H9 (cell line): ENCODE measurements at regions not wholly inside any gene's neighbourhood (a gene's known extent, or its start where the extent isn't known, plus 50 kb on each side); places are given as distances from the start of the nearest gene placed in this dataset.

Source experiments
- DNase-seq: peaks from one replicate; pipeline ENCODE4 v3.0.0-alpha.2; 2017
- H2AFZ ChIP-seq: one replicate; pipeline ENCODE4 v1.6.1; 2013; ENCODE audit warnings: mild to moderate bottlenecking, low read length, control low read depth, moderate library complexity
- H2AK5ac ChIP-seq: 2 replicates; pipeline ENCODE4 v1.6.1; 2013; ENCODE audit warnings: low read length, control low read depth, mixed read lengths; ENCODE audit not compliant: insufficient read length
- H2BK120ac ChIP-seq: one replicate; pipeline ENCODE4 v1.6.1; 2013; ENCODE audit warnings: low read depth, mild to moderate bottlenecking, low read length, control low read depth, inconsistent platforms; ENCODE audit not compliant: poor library complexity, severe bottlenecking
- H2BK12ac ChIP-seq: 2 replicates; pipeline ENCODE4 v1.6.1; 2013; ENCODE audit warnings: low read length, control low read depth, mixed read lengths, low read depth; ENCODE audit not compliant: insufficient read length
- H2BK15ac ChIP-seq: 2 replicates; pipeline ENCODE4 v1.6.1; 2013; ENCODE audit warnings: low read depth, low read length, control low read depth
- H2BK20ac ChIP-seq: one replicate; pipeline ENCODE4 v1.6.1; 2013; ENCODE audit warnings: low read depth, mild to moderate bottlenecking, low read length, control low read depth, inconsistent platforms; ENCODE audit not compliant: poor library complexity, severe bottlenecking
- H2BK5ac ChIP-seq: 2 replicates; pipeline ENCODE4 v1.6.1; 2013; ENCODE audit warnings: low read length, control low read depth, mixed read lengths; ENCODE audit not compliant: insufficient read length
- H3K14ac ChIP-seq: 2 replicates; pipeline ENCODE4 v1.6.1; 2013; ENCODE audit warnings: low read length, control low read depth; ENCODE audit not compliant: insufficient read depth
- H3K18ac ChIP-seq: 2 replicates; pipeline ENCODE4 v1.6.1; 2013; ENCODE audit warnings: low read depth, mild to moderate bottlenecking, mixed read lengths, low read length, control low read depth; ENCODE audit not compliant: insufficient read length
- H3K23ac ChIP-seq: 2 replicates; pipeline ENCODE4 v1.6.1; 2013; ENCODE audit warnings: low read length, control low read depth, mixed read lengths, low read depth; ENCODE audit not compliant: insufficient read length
- H3K23me2 ChIP-seq: 2 replicates; pipeline ENCODE4 v1.6.1; 2013; ENCODE audit warnings: low read depth, mild to moderate bottlenecking, mixed read lengths, low read length, control low read depth; ENCODE audit not compliant: insufficient read length, poor library complexity, severe bottlenecking
- H3K27ac ChIP-seq: 2 replicates; pipeline ENCODE4 v1.5.1; 2013; ENCODE audit warnings: low read length, control low read depth, mixed read lengths, low read depth; ENCODE audit not compliant: insufficient read length
- H3K27me3 ChIP-seq: 2 replicates; pipeline ENCODE4 v1.6.1; 2013; ENCODE audit warnings: low read length, control low read depth, inconsistent platforms; ENCODE audit not compliant: insufficient read depth
- H3K4ac ChIP-seq: 2 replicates; pipeline ENCODE4 v1.6.1; 2013; ENCODE audit warnings: low read depth, mild to moderate bottlenecking, control low read depth, inconsistent platforms, low read length, moderate library complexity
- H3K4me1 ChIP-seq: 2 replicates; pipeline ENCODE4 v1.6.1; 2013; ENCODE audit warnings: low read length, control low read depth, inconsistent platforms; ENCODE audit not compliant: insufficient read depth
- H3K4me2 ChIP-seq: 2 replicates; pipeline ENCODE4 v1.6.1; 2013; ENCODE audit warnings: low read length, control low read depth, mixed read lengths; ENCODE audit not compliant: insufficient read length, insufficient read depth
- H3K56ac ChIP-seq: 2 replicates; pipeline ENCODE4 v1.6.1; 2013; ENCODE audit warnings: low read depth, mild to moderate bottlenecking, mixed read lengths, low read length, control low read depth; ENCODE audit not compliant: insufficient read length
- H3K79me1 ChIP-seq: 2 replicates; pipeline ENCODE4 v1.6.1; 2013; ENCODE audit warnings: low read depth, mild to moderate bottlenecking, moderate library complexity, low read length, control low read depth, inconsistent platforms; ENCODE audit not compliant: insufficient read depth, poor library complexity, severe bottlenecking
- H3K79me2 ChIP-seq: 2 replicates; pipeline ENCODE4 v1.6.1; 2013; ENCODE audit warnings: low read length, control low read depth, inconsistent platforms; ENCODE audit not compliant: insufficient read depth
- H3K9ac ChIP-seq: 2 replicates; pipeline ENCODE4 v1.6.1; 2013; ENCODE audit warnings: low read length, control low read depth, mixed read lengths; ENCODE audit not compliant: insufficient read length; ENCODE audit errors: extremely low read depth
- H3K9me3 ChIP-seq: one replicate; pipeline ENCODE4 v1.6.1; 2013; ENCODE audit warnings: low read depth, low read length, inconsistent platforms; ENCODE audit not compliant: control insufficient read depth
- H3T11ph ChIP-seq: one replicate; pipeline ENCODE4 v1.6.1; 2013; ENCODE audit warnings: mild to moderate bottlenecking, low read length, control low read depth, inconsistent platforms
- H4K20me1 ChIP-seq: one replicate; pipeline ENCODE4 v1.6.1; 2013; ENCODE audit not compliant: control insufficient read depth, insufficient read length, insufficient read depth
- H4K5ac ChIP-seq: 2 replicates; pipeline ENCODE4 v1.6.1; 2013; ENCODE audit warnings: low read depth, mild to moderate bottlenecking, mixed read lengths, low read length, control low read depth; ENCODE audit not compliant: insufficient read length
- H4K8ac ChIP-seq: replicated peaks from 2 replicates; pipeline ENCODE4 v1.6.1; 2013; ENCODE audit warnings: low read length, control low read depth, mixed read lengths, low read depth; ENCODE audit not compliant: insufficient read length
- H4K91ac ChIP-seq: 2 replicates; pipeline ENCODE4 v1.6.1; 2013; ENCODE audit warnings: low read depth, mild to moderate bottlenecking, moderate library complexity, mixed read lengths, low read length, control low read depth; ENCODE audit not compliant: insufficient read length
- H3K27ac Mint-ChIP-seq, 3 experiments: 2 replicates in 2 of 3; 3 replicates in 1 of 3; pipeline ENCODE4 v1.8.0; 2020 to 2021; ENCODE audit warnings: mixed read lengths in 3 of 3, mild to moderate bottlenecking in 1 of 3, moderate library complexity in 1 of 3
- H3K27me3 Mint-ChIP-seq: 2 replicates; pipeline ENCODE4 v1.8.0; 2021; ENCODE audit warnings: low read depth, mild to moderate bottlenecking, moderate library complexity, mixed read lengths
- H3K36me3 Mint-ChIP-seq, 3 experiments: 2 replicates in 2 of 3; 3 replicates in 1 of 3; pipeline ENCODE4 v1.8.0; 2020 to 2021; ENCODE audit warnings: low read depth in 3 of 3, mixed read lengths in 3 of 3; ENCODE audit not compliant: insufficient read depth in 1 of 3
- H3K4me1 Mint-ChIP-seq, 2 experiments: 2 replicates each; pipeline ENCODE4 v1.8.0; 2020; ENCODE audit warnings: mixed read lengths in 2 of 2
- H3K4me3 Mint-ChIP-seq, 2 experiments: 2 replicates in 1 of 2; 3 replicates in 1 of 2; pipeline ENCODE4 v1.8.0; 2020 to 2021; ENCODE audit warnings: mild to moderate bottlenecking in 2 of 2, mixed read lengths in 2 of 2, moderate library complexity in 1 of 2
- H3K9me3 Mint-ChIP-seq, 2 experiments: 2 replicates in 1 of 2; 3 replicates in 1 of 2; pipeline ENCODE4 v1.8.0; 2020; ENCODE audit warnings: mild to moderate bottlenecking in 2 of 2, mixed read lengths in 2 of 2, moderate library complexity in 1 of 2
- WGBS: extraction: QIAGEN DNeasy Blood & Tissue Kit; methylation state at CpG from one replicate; pipeline ENCODE4 v1.1.7; 2013; ENCODE audit warnings: missing lambda C conversion rate, low lambda C conversion rate, mixed read lengths; ENCODE audit not compliant: insufficient read length; ENCODE audit errors: extremely low coverage; 5-methylcytosine and 5-hydroxymethylcytosine counted together
- TF ChIP-seq, protein P1 (sequence below): fragments of 200-600 bp; sonication (generic); conservative IDR thresholded peaks from 3 replicates; pipeline ENCODE4 v1.8.0; 2021; ENCODE audit warnings: antibody characterized with exemption, mild to moderate bottlenecking

DNA sequence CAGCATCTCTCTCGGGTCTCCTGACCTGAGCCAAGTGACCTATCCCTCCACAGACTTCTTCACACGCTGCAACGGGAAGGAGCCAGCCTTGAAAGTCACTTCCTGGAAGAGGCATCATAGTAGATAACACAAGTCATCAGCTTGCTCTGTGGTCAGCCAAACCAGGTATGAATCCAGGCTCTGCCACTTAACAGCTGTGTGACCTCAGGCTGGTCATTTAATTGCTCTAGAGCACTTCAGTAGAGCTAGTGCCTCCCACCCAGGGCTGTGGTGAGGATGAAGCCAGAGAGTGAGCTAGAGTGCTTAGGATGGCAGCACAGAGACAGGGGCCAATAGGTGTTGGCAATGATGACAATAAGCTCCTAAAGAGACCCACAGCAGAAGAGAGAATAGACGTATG, 247.7 kb upstream of the ZMIZ1 start:
- Histone ChIP-seq H4K91ac (no peak overlapping the region), H3K23ac (no peak overlapping the region), H3K4me1 (no peaks in the 10 kb centered on the region; the same call in 1 of the 2 replicates), H3K4ac (no peak overlapping the region), H3K79me1 (no peaks in the 10 kb centered on the region), H3K27me3 (no peaks in the 10 kb centered on the region), H3K23me2 (no peaks in the 10 kb centered on the region), H2BK20ac (no peak overlapping the region), H4K20me1 (no peaks in the 10 kb centered on the region), H3K27ac (no peak overlapping the region), H2AFZ (no peak overlapping the region), H3K14ac (no peak overlapping the region), H3K79me2 (no peaks in the 10 kb centered on the region), H3K9ac (no peak overlapping the region), H2BK120ac (no peak overlapping the region), H2BK12ac (no peak overlapping the region), H3K9me3 (no peaks in the 10 kb centered on the region), H4K8ac (no peak overlapping the region), H4K5ac (no peak overlapping the region), H3K4me2 (no peak overlapping the region), H2BK15ac (no peak overlapping the region), H3K56ac (no peak overlapping the region), H3T11ph (no peak overlapping the region), H2AK5ac (no peak overlapping the region), H2BK5ac (no peak overlapping the region), H3K18ac (no peak overlapping the region)
- no peak for DNase-seq
- H3K4me3 Mint-ChIP-seq = no peak overlapping the region
- H3K36me3 Mint-ChIP-seq = no peaks in the 10 kb centered on the region
- TF ChIP-seq, protein P1, sequence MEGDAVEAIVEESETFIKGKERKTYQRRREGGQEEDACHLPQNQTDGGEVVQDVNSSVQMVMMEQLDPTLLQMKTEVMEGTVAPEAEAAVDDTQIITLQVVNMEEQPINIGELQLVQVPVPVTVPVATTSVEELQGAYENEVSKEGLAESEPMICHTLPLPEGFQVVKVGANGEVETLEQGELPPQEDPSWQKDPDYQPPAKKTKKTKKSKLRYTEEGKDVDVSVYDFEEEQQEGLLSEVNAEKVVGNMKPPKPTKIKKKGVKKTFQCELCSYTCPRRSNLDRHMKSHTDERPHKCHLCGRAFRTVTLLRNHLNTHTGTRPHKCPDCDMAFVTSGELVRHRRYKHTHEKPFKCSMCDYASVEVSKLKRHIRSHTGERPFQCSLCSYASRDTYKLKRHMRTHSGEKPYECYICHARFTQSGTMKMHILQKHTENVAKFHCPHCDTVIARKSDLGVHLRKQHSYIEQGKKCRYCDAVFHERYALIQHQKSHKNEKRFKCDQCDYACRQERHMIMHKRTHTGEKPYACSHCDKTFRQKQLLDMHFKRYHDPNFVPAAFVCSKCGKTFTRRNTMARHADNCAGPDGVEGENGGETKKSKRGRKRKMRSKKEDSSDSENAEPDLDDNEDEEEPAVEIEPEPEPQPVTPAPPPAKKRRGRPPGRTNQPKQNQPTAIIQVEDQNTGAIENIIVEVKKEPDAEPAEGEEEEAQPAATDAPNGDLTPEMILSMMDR = no peak
- no peaks in the 10 kb centered on the region; a peak in 1 of 5 replicates for H3K9me3 Mint-ChIP-seq
- H3K27ac Mint-ChIP-seq = no peak overlapping the region
- no CpG with 5 or more reads among the region's 4 CpGs for WGBS
- peaks cover 16 to 20% of the 10 kb centered on the region in 2 experiments for H3K4me1 Mint-ChIP-seq
- peaks cover 18% of the 10 kb centered on the region for H3K27me3 Mint-ChIP-seq
